T-helper 1 cell (primary cell): ENCODE measurements at regions not wholly inside any gene's neighbourhood (a gene's known extent, or its start where the extent isn't known, plus 50 kb on each side); places are given as distances from the start of the nearest gene placed in this dataset.

ENCODE experiments used
- DNase-seq, 5 donors: peaks; one replicate each; pipeline ENCODE4 v3.0.0-alpha.2; 2012 to 2020

DNA sequence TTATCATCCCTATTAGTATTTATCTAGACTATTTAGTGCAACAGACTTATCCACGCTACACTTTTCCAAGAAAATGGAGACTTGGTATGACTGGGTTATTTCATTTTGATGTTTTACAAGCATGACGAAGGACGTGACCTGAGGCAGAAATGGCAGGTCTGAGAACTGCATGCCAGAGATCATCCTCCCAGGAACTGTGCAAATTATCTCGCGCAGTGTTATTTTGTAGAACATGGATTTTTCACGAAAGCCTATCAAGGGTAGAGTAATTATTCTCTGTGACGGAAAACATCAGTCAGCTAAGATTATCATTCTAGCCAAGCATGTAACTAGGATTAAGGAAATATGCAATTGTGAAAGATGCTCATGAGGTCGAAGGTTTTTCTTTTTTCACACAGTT, 361.5 kb upstream of the AJAP1 start:
- DNase-seq = no peak

- no peak for DNase-seq
These were observed 355.9 kb upstream of the AJAP1 start for GRCh38 chr1:4298361-4299083.

DNA sequence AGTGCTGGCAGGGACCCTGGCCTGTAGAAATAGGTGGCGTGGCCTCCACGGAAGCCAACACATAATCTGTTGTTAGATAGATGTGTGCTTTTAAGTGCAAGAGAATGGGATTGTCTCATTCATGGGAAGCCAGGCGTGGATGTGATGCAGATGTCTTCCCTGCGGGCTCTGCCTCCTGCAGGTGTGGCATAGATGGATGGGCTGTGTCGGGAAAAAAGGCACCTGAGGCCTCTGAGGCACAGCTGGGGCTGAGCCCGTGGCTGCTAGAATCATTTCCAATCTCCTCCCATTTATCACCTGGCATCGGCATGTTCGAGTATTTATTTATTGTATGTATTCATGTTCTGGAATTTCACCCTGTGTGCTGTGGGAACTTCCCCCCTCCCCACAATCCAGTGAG, 353.4 kb upstream of the AJAP1 start:
- no peak for DNase-seq

- no peak for DNase-seq
These were observed 351.1 kb upstream of the AJAP1 start for GRCh38 chr1:4303303-4303702.

GRCh38 chr1:4305526-4306301, 348.7 kb upstream of the AJAP1 start:
- DNase-seq = no peak

DNA sequence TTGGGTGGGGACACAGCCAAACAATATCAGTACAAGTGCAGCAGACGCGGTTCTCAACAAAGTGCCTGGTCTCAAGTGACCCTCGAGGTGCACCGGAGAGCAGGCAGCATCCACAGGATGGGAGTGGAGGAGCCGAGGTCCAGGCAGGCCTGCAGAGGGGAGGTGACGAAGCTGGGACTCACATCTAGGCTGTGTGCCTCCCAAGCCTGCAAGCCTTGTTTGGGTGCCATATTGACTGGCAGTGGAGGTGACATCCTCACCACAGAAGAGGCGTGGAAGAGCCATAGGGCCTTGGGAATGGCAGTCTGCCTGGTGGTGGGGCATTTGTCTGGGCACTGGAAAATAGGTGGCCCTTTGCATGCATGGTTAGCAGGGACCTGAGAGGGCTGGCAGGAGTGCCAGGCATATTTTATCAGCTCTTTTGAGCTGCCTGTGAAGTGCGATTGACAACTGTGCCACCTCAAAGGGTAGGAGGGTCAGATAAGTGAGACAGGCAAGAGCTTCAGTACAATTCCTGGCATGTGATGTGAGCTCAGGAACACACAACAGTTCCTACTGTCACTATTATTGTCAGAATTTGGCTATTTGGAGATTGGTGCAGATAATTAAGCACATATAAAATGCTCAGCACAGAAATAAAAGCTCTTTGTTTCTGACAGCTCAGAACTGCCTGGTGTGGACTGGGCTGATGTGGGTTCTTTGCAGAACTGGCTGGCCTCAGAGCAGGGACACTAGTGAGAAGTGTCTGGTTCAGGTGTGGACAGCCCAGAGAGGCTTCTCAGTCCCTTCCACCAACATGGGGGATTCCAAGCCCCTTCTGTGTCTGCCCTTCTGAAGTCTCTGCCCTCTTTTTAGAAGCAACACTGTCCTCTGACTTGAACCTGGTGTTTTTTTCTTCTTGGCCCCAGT, 347.6 kb upstream of the AJAP1 start:
- DNase-seq = no peak

GRCh38 chr1:4307468-4307845, 347.0 kb upstream of the AJAP1 start:
- no peak for DNase-seq

GRCh38 chr1:4307911-4308545, 346.4 kb upstream of the AJAP1 start:
- no peak for DNase-seq

DNA sequence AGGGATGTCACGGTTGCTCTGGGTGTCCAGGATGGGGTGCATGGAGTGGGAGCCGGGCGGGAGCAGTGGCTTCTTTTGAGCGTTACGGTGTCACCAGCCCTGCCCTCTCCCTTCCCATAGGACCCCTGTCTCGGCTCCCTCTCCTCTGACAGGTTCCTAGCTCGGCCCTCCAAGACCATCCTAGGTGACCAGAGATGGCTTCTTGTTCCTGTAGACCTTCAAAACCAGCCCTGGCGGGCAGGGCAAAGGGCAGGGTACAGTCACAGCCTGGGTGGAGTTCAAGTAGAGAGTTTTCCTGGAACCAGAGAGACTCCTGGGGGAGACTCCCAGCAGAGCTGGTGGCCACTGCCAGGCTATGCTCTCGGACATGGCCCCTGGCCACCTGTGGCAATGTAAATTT, 345.6 kb upstream of the AJAP1 start:
- no peak for DNase-seq

DNA sequence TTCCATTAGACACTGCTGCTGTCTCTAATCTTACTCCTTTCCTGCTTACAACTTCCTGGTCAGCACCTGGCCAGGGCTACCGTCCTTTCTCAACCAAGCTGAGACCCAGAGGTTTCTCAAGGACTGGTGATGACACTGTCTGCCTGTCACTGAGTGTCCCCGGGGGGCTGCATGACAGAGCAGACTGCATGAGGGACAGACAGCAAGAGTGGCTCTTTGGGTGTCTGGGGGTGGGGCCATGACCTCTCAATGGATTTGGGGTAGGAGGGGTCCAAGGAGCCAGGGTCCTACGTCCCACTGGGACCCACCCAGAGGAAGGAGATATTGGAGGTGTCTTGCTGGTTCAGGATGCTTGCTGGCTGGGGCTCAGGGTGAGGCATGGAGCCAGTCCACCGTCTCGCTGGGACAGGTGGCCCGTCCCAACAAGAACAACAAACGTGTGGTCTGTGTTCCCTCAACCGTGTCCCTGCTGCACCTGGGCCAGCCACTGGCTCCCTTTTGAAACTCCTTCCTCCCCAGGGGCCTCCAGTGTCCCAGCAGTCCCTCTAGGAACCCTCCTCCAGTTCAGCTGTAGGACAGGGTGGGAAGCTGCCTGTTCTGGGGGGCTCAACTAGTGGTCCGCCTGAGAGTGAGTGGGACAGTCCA, 344.6 kb upstream of the AJAP1 start:
- no peak for DNase-seq

GRCh38 chr1:4310396-4310923, 343.9 kb upstream of the AJAP1 start:
- DNase-seq = no peak

- no peak for DNase-seq
These were observed 342.4 kb upstream of the AJAP1 start for GRCh38 chr1:4312024-4312423.

DNA sequence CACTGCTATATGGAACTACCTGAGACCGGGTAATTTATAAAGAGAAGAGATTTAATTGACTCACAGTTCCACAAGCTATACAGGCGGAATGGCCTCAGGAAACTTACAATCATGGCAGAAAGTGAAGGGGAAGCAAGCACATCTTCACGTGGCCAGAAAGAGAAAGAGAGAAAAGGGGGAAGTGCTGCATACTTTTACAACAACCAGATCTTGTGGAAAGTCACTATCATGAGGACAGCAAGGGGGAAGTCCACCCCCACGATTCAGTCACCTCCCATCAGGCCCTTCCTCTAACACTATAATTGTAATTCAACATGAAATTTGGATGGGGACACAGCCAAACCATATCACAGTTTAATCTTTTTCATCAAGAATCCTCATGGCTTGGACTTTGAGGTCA, 339.2 kb upstream of the AJAP1 start:
- DNase-seq = no peak

GRCh38 chr1:4317207-4317606, 337.2 kb upstream of the AJAP1 start:
- no peak for DNase-seq

GRCh38 chr1:4318720-4319119, 335.7 kb upstream of the AJAP1 start:
- DNase-seq = no peak

- DNase-seq = no peak
These were observed 334.9 kb upstream of the AJAP1 start for GRCh38 chr1:4319496-4319895.

- DNase-seq = no peak
These were observed 331.5 kb upstream of the AJAP1 start for GRCh38 chr1:4322881-4323280.

DNA sequence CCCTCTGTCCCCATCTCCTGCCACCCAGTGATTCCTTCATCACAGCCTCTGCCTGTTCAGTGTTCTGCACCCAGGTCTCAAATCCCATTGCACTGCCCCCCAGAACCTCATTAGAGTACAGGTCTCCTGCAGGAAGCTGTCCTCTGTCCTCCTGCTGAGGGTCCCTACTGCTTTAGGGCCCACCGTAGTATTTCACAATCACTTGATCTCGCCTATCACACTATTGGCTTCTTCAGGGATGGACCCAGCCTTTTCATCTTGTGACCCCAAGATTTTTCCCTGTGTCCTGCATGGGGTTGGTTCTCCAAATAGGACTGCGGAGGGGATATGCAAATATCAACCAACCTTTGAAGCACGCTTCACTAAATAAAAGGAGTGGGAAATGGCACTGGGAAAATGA, 331.1 kb upstream of the AJAP1 start:
- DNase-seq = no peak

- no peak for DNase-seq
These were observed 329.9 kb upstream of the AJAP1 start for GRCh38 chr1:4324525-4324924.

DNA sequence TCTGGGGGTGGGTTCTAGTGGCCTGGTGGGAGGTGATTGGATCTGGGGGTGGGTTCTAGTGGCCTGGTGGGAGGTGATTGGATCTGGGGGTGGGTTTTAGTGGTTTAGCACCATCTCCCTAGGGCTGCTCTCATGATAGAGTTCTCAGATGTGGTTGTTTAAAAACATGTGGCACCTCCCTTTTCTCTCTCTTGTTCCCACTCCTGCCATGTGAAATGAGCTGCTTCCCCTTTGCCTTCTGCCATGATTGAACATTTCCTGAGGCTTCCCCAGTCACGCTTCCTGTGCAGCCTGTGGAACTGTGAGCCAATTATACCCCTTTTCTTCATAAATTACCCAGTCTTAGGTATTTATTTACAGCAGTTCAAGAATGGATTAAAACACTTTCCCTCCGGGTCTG, 327.3 kb upstream of the AJAP1 start:
- DNase-seq = no peak

DNA sequence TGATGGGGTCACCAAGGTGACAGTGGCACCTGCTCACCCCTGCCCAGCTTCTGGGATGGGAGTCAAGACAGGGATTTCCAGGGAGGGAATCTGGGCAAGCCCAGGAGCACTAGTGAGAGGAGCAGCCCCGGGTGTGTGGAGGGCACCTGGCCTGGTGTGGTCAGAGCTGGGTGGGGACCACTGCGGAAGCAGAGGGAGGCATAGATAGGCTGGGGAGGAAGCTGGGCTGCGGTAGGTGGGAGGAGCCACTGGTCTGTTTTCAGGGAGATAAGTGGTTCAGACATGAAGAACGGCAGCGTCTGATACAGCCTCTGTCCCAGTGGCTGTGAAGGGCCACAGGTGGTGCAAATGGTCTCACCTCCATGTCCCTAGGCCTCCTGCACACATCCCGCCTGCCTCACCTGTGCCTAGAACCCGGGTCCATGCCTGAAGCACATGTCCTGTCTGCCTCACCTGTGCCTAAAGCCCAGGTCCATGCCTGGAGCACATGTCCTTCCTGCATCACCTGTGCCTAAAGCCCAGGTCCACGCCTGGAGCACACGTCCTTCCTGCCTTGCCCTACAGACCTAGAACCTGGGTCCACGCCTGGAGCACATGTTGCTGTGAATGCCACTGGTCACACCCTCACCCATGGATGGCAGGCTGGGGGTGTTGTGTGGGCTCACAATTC, 325.9 kb upstream of the AJAP1 start:
- no peak for DNase-seq
